ELF-1 (cell line): ENCODE measurements at regions not wholly inside any gene's neighbourhood (a gene's known extent, or its start where the extent isn't known, plus 50 kb on each side); places are given as distances from the start of the nearest gene placed in this dataset.
"Not testable (repeated sequence)": the region's sequence is repeated elsewhere in the genome, so short reads cannot be mapped to it uniquely, and the experiment has no call there.

Experiments
- DNase-seq: peaks from one replicate; pipeline ENCODE4 v3.0.0-alpha.2; 2016; ENCODE audit warnings: low read depth, low spot score

GRCh38 chr12:102298022-102298421, 100.4 kb upstream of the PMCH start:
- no peak for DNase-seq

- DNase-seq: no peak
Measured at GRCh38 chr12:102297412-102297811, 99.8 kb upstream of the PMCH start.

GRCh38 chr12:102294568-102294967, 96.9 kb upstream of the PMCH start:
- DNase-seq: no peak

GRCh38 chr12:102291498-102292440, 94.1 kb upstream of the PMCH start:
- peak; percentile 37 for DNase-seq

- not testable (repeated sequence) for DNase-seq
Measured at GRCh38 chr12:102289702-102290101, 92.1 kb upstream of the PMCH start.

- DNase-seq: no peak
Measured at GRCh38 chr12:102281231-102281630, 83.6 kb upstream of the PMCH start.

- DNase-seq: not testable (repeated sequence)
Measured at GRCh38 chr12:102255687-102256086, 58.1 kb upstream of the PMCH start.

GRCh38 chr12:102251005-102251404, 53.4 kb upstream of the PMCH start:
- DNase-seq: not testable (repeated sequence)

GRCh38 chr12:102249079-102249841, 51.6 kb upstream of the PMCH start:
- DNase-seq: no peak
